K562 (cell line): ENCODE measurements at regions not wholly inside any gene's neighbourhood (a gene's known extent, or its start where the extent isn't known, plus 50 kb on each side); places are given as distances from the start of the nearest gene placed in this dataset.

Source experiments
- ATAC-seq: fragments of 200-7000 bp; cut with Tn5 transposase; 3 replicates; pipeline ENCODE4 v1.9.1; 2020; ENCODE audit warnings: moderate library complexity
- BruUV-seq: library from RNA; stranded (reverse); fragments of 400-500 nt; replicated peaks from 2 replicates; lab custom pipeline; 2021; lab: Mats Ljungman, UMichigan
- CTCF ChIA-PET: fragments of 300-600 bp; formaldehyde crosslinking; extraction: SDS; loops from one replicate; lab custom pipeline; 2021; ENCODE audit warnings: low intra/inter-chr PET ratio; lab: Yijun Ruan, JAX
- POLR2A ChIA-PET: fragments of 300-600, 350-650 bp; sonication (Branson Sonifier 250); formaldehyde crosslinking; extraction: SDS; loops from one replicate; lab custom pipeline; 2021; ENCODE audit warnings: antibody characterized with exemption, inconsistent platforms; lab: Yijun Ruan, JAX
- DNase-seq, 4 experiments: peaks; one replicate each; pipeline versions ENCODE4 v3.0.0 to v3.0.0-alpha.2; 2011 to 2018; ENCODE audit warnings: low spot score in 3 of 4, mixed read lengths in 3 of 4; ENCODE audit errors: extremely low read depth in 1 of 4
- FAIRE-seq: peaks from 2 replicates; lab custom pipeline; 2011; peaks lifted over from hg19 to GRCh38; lab: Jason Lieb, UNC
- H2AFZ ChIP-seq: 2 replicates; pipeline ENCODE4 v1.6.0; 2011; ENCODE audit warnings: low read depth, low read length, control low read depth, inconsistent platforms
- H3K27ac ChIP-seq: fragments of 200-600 bp; 3 replicates; pipeline ENCODE4 v1.8.0; 2011; ENCODE audit warnings: low read depth, mild to moderate bottlenecking, control low read depth, inconsistent platforms, low read length, moderate library complexity, mixed read lengths; ENCODE audit errors: extremely low read depth
- H3K27me3 ChIP-seq, 2 experiments: fragments of 300-600 bp in 1 of 2; 2 replicates in 1 of 2; 3 replicates in 1 of 2; pipeline versions ENCODE4 v1.6.0 to v1.8.0; 2011; ENCODE audit warnings: inconsistent platforms in 2 of 2, low read length in 2 of 2, mild to moderate bottlenecking in 1 of 2, mixed read lengths in 1 of 2, moderate library complexity in 1 of 2; ENCODE audit not compliant: control insufficient read depth in 2 of 2, insufficient read depth in 2 of 2
- H3K36me3 ChIP-seq: fragments of 300-600 bp; 3 replicates; pipeline ENCODE4 v1.8.0; 2011; ENCODE audit warnings: mild to moderate bottlenecking, low read length, inconsistent platforms; ENCODE audit not compliant: control insufficient read depth, insufficient read depth
- H3K4me1 ChIP-seq, 2 experiments: fragments of 200-600 bp in 1 of 2; replicated peaks in 1 of 2; 2 replicates in 1 of 2; 3 replicates in 1 of 2; pipeline versions ENCODE4 v1.5.1 to v1.8.0; 2011; ENCODE audit warnings: inconsistent platforms in 2 of 2, low read length in 2 of 2, mild to moderate bottlenecking in 1 of 2, mixed read lengths in 1 of 2, moderate library complexity in 1 of 2; ENCODE audit not compliant: control insufficient read depth in 2 of 2, insufficient read depth in 2 of 2
- H3K4me2 ChIP-seq: 2 replicates; pipeline ENCODE4 v1.6.1; 2011; ENCODE audit warnings: low read length, control low read depth, inconsistent platforms, mixed read lengths; ENCODE audit not compliant: insufficient read depth
- H3K4me3 ChIP-seq: fragments of 200-600 bp; sonication (generic), shearing (Covaris generic); 2 replicates; pipeline ENCODE4 v1.5.1; 2016; ENCODE audit warnings: control low read depth, inconsistent platforms
- H3K79me2 ChIP-seq: fragments of 200-600 bp; 3 replicates; pipeline ENCODE4 v1.8.0; 2011; ENCODE audit warnings: low read length, inconsistent platforms; ENCODE audit not compliant: control insufficient read depth, insufficient read depth
- H3K9ac ChIP-seq, 2 experiments: 2 replicates each; pipeline versions ENCODE4 v1.6.0 to v1.6.1; 2011; ENCODE audit warnings: low read depth in 2 of 2, low read length in 2 of 2, control low read depth in 1 of 2, inconsistent platforms in 1 of 2, mild to moderate bottlenecking in 1 of 2, mixed read lengths in 1 of 2; ENCODE audit not compliant: insufficient read depth in 1 of 2
- H3K9me1 ChIP-seq: one replicate; pipeline ENCODE4 v1.6.0; 2011; ENCODE audit warnings: inconsistent platforms, mild to moderate bottlenecking, low read length, moderate library complexity; ENCODE audit not compliant: control insufficient read depth, insufficient read depth
- H3K9me3 ChIP-seq: replicated peaks from 2 replicates; pipeline ENCODE4 v1.5.1; 2011; ENCODE audit warnings: low read depth, low read length, inconsistent platforms; ENCODE audit not compliant: control insufficient read depth, insufficient read depth
- H4K20me1 ChIP-seq: replicated peaks from 2 replicates; pipeline ENCODE4 v1.6.1; 2011; ENCODE audit warnings: low read length, inconsistent platforms, mixed read lengths; ENCODE audit not compliant: control insufficient read depth, insufficient read depth
- CBX5 ChIP-seq: IDR thresholded peaks from 2 replicates; pipeline ENCODE4 v1.6.1; 2014; ENCODE audit warnings: low read depth, borderline replicate concordance
- HIVEP1 ChIP-seq: fragments of 250-450 bp; sonication (Bioruptor Pico); IDR thresholded peaks from 2 replicates; pipeline ENCODE4 v1.4.0; 2020; ENCODE audit warnings: mild to moderate bottlenecking
- PHB2 ChIP-seq: fragments of 450-650 bp; IDR thresholded peaks from 2 replicates; pipeline ENCODE4 v1.6.1; 2017; ENCODE audit warnings: low read depth
- POU5F1 ChIP-seq: fragments of 150-350 bp; IDR thresholded peaks from 2 replicates; pipeline ENCODE4 v1.6.1; 2014; ENCODE audit warnings: borderline replicate concordance, low read length, low read depth, mild to moderate bottlenecking; ENCODE audit not compliant: partially characterized antibody
- RAD21 ChIP-seq, 2 experiments: fragments of 250-450 bp in 1 of 2; fragments of 450-650 bp in 1 of 2; sonication (Bioruptor Pico) in 1 of 2; formaldehyde crosslinking in 1 of 2; IDR thresholded peaks in 1 of 2; conservative IDR thresholded peaks in 1 of 2; 2 replicates each; pipeline versions ENCODE4 v1.4.0 to v1.8.0; 2020 to 2022; ENCODE audit warnings: mild to moderate bottlenecking in 2 of 2, moderate library complexity in 1 of 2
- RBM14 ChIP-seq: fragments of 200-400 bp; formaldehyde crosslinking; IDR thresholded peaks from 2 replicates; pipeline ENCODE4 v1.6.1; 2018; ENCODE audit warnings: low read depth, mild to moderate bottlenecking, low read length, moderate library complexity, borderline replicate concordance; ENCODE audit not compliant: insufficient read depth
- SETDB1 ChIP-seq: IDR thresholded peaks from one replicate; pipeline ENCODE4 v1.6.1; 2012; ENCODE audit warnings: low read length, control low read depth, inconsistent platforms
- STAT5A ChIP-seq: IDR thresholded peaks from 2 replicates; pipeline ENCODE4 v1.6.1; 2012; ENCODE audit warnings: low read length, inconsistent platforms, borderline replicate concordance
- TCFL5 ChIP-seq: fragments of 250-450 bp; sonication (Bioruptor Pico); conservative IDR thresholded peaks from 2 replicates; pipeline ENCODE4 v1.6.1; 2021; ENCODE audit warnings: mild to moderate bottlenecking, moderate library complexity, matching md5 sums
- TOE1 ChIP-seq, 2 experiments: fragments of 450-650 bp in 1 of 2; sonication (generic) in 1 of 2; formaldehyde crosslinking in 1 of 2; IDR thresholded peaks; 2 replicates each; pipeline versions ENCODE4 v1.7.1 to v1.8.0; 2016 to 2022; ENCODE audit warnings: borderline replicate concordance in 2 of 2, mild to moderate bottlenecking in 2 of 2, antibody characterized with exemption in 1 of 2, inconsistent platforms in 1 of 2, low read depth in 1 of 2, missing genetic modification reagents in 1 of 2, moderate library complexity in 1 of 2
- ZC3H11A ChIP-seq: IDR thresholded peaks from 2 replicates; pipeline ENCODE4 v1.6.1; 2012; ENCODE audit warnings: low read depth, low read length, improper control_type of control experiment
- ZNF507 ChIP-seq: conservative IDR thresholded peaks from 2 replicates; pipeline ENCODE4 v1.6.1; 2017; ENCODE audit warnings: missing genetic modification characterization, missing compliant biosample characterization
- ZNF644 ChIP-seq: fragments of 200-800 bp; sonication (Bioruptor generic); IDR thresholded peaks from 2 replicates; pipeline ENCODE4 v1.6.1; 2016; ENCODE audit warnings: low read depth, missing genetic modification characterization, missing compliant biosample characterization
- ZNF77 ChIP-seq: fragments of 250-450 bp; sonication (Bioruptor Pico); IDR thresholded peaks from 2 replicates; pipeline ENCODE4 v1.5.0; 2020
- WGBS: fragments of 100-300 bp; shearing (Covaris generic); methylation state at CpG from one replicate; pipeline ENCODE4 v1.1.6; 2016; ENCODE audit warnings: low coverage, mixed read lengths; ENCODE audit not compliant: insufficient coverage; ENCODE audit errors: missing lambda C conversion rate; 5-methylcytosine and 5-hydroxymethylcytosine counted together
- in situ Hi-C: fragments of 300-500 bp; cut with MboI; formaldehyde crosslinking; loops from 4 replicates; pipeline ENCODE4 v1.15.0; 2018; ENCODE audit warnings: inconsistent platforms, mixed read lengths
- intact Hi-C: fragments of 100-400 bp; cut with micrococcal nuclease; formaldehyde crosslinking; loops from 2 replicates; pipeline ENCODE4 v1.14.2; 2022
- TF ChIP-seq, protein P1 (sequence below): sonication (generic); formaldehyde crosslinking; IDR thresholded peaks from 2 replicates; pipeline ENCODE4 v1.9.0; 2022; ENCODE audit warnings: mild to moderate bottlenecking, missing genetic modification reagents
- TF ChIP-seq, protein P2 (sequence below), 2 experiments: fragments of 450-650 bp in 1 of 2; IDR thresholded peaks; 2 replicates each; pipeline ENCODE4 v1.6.1; 2011 to 2017; ENCODE audit warnings: low read depth in 2 of 2, antibody characterized with exemption in 1 of 2, borderline replicate concordance in 1 of 2, low read length in 1 of 2, mild to moderate bottlenecking in 1 of 2, mixed read lengths in 1 of 2; ENCODE audit not compliant: control insufficient read depth in 1 of 2
- TF ChIP-seq, protein P3 (sequence below): fragments of 450-650 bp; formaldehyde crosslinking; IDR thresholded peaks from 2 replicates; pipeline ENCODE4 v1.4.0; 2020; ENCODE audit warnings: mild to moderate bottlenecking, moderate library complexity

DNA sequence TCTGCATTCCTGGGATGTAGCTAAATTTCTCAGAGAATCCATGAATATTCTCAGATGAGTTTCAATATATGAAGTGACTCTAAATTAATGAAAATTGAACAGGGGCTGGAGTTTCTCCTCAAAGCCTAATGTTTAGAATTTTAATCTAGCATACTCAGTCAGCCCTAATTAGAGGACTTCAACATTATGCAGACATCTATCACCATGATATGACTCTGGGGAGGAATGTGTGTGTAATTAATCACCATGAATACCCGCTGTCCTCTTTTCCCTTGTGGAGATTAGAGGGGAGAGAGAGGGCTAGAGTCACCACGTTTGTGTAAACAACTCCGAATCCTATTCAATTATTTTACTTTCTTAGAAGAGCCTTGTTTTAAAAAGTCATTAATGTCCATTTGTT is 698.6 kb upstream of the MDGA2 start:
- Histone ChIP-seq H3K4me2 (no peak overlapping the region), H3K4me1 (no peaks in the 10 kb centered on the region), H3K79me2 (no peaks in the 10 kb centered on the region), H2AFZ (no peak overlapping the region), H3K4me3 (no peak overlapping the region), H3K36me3 (no peaks in the 10 kb centered on the region), H3K27ac (no peak overlapping the region), H3K27me3 (no peaks in the 10 kb centered on the region)
- in situ Hi-C loops (no loop called here), intact Hi-C loops (no loop called here)
- ChIA-PET CTCF (no interaction called here), POLR2A (no interaction called here)
- BruUV-seq = no TSS peak
- ATAC-seq = no peak
- FAIRE-seq = no peak
- 0% methylated on average over 2 of the region's 3 CpGs for WGBS
- DNase-seq = no peak
- TF ChIP-seq, protein P1, sequence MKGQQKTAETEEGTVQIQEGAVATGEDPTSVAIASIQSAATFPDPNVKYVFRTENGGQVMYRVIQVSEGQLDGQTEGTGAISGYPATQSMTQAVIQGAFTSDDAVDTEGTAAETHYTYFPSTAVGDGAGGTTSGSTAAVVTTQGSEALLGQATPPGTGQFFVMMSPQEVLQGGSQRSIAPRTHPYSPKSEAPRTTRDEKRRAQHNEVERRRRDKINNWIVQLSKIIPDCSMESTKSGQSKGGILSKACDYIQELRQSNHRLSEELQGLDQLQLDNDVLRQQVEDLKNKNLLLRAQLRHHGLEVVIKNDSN = no peak
- TF ChIP-seq ZNF77 (CRISPR knock-in tag) (no peak), TOE1 (IDR thresholded peaks at IDR 0.05; ENCODE audit: borderline replicate concordance) (no peak), TOE1 (CRISPR knock-in tag; IDR thresholded peaks at IDR 0.05; ENCODE audit: borderline replicate concordance, low read depth) (no peak), ZC3H11A (no peak), CBX5 (no peak), PHB2 (no peak), RAD21 (CRISPR knock-in tag; conservative IDR thresholded peaks at IDR 0.05 in 1 of 2, IDR thresholded peaks at IDR 0.05 in 1 of 2) (no peak), RBM14 (no peak), ZNF507 (tag) (no peak), SETDB1 (no peak), STAT5A (no peak), ZNF644 (tag) (no peak), HIVEP1 (CRISPR knock-in tag) (no peak), POU5F1 (no peak), TCFL5 (CRISPR knock-in tag) (no peak)
- TF ChIP-seq, protein P2, sequence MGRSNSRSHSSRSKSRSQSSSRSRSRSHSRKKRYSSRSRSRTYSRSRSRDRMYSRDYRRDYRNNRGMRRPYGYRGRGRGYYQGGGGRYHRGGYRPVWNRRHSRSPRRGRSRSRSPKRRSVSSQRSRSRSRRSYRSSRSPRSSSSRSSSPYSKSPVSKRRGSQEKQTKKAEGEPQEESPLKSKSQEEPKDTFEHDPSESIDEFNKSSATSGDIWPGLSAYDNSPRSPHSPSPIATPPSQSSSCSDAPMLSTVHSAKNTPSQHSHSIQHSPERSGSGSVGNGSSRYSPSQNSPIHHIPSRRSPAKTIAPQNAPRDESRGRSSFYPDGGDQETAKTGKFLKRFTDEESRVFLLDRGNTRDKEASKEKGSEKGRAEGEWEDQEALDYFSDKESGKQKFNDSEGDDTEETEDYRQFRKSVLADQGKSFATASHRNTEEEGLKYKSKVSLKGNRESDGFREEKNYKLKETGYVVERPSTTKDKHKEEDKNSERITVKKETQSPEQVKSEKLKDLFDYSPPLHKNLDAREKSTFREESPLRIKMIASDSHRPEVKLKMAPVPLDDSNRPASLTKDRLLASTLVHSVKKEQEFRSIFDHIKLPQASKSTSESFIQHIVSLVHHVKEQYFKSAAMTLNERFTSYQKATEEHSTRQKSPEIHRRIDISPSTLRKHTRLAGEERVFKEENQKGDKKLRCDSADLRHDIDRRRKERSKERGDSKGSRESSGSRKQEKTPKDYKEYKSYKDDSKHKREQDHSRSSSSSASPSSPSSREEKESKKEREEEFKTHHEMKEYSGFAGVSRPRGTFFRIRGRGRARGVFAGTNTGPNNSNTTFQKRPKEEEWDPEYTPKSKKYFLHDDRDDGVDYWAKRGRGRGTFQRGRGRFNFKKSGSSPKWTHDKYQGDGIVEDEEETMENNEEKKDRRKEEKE (IDR thresholded peaks at IDR 0.05; ENCODE audit: borderline replicate concordance in 1 of 2, control insufficient read depth in 1 of 2, low read depth in 2 of 2, low read length in 1 of 2) = no peak
- TF ChIP-seq, protein P3, sequence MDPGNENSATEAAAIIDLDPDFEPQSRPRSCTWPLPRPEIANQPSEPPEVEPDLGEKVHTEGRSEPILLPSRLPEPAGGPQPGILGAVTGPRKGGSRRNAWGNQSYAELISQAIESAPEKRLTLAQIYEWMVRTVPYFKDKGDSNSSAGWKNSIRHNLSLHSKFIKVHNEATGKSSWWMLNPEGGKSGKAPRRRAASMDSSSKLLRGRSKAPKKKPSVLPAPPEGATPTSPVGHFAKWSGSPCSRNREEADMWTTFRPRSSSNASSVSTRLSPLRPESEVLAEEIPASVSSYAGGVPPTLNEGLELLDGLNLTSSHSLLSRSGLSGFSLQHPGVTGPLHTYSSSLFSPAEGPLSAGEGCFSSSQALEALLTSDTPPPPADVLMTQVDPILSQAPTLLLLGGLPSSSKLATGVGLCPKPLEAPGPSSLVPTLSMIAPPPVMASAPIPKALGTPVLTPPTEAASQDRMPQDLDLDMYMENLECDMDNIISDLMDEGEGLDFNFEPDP (CRISPR knock-in tag) = no peak
- TF ChIP-seq, all 486 proteins: peak for 0
- Histone ChIP-seq H4K20me1 (no peaks in the 10 kb centered on the region), H3K9ac (no peak overlapping the region), H3K9me1 (no peaks in the 10 kb centered on the region), H3K9me3 (no peaks in the 10 kb centered on the region)
